NCI-H2029 treated with DMSO at 0.1 percent for 48 hours (cell line): ENCODE measurements at regions not wholly inside any gene's neighbourhood (a gene's known extent, or its start where the extent isn't known, plus 50 kb on each side); places are given as distances from the start of the nearest gene placed in this dataset.

Experiments
- DNase-seq: peaks from one replicate; lab custom pipeline; 2025; lab: John Stamatoyannopoulos, UW

DNA sequence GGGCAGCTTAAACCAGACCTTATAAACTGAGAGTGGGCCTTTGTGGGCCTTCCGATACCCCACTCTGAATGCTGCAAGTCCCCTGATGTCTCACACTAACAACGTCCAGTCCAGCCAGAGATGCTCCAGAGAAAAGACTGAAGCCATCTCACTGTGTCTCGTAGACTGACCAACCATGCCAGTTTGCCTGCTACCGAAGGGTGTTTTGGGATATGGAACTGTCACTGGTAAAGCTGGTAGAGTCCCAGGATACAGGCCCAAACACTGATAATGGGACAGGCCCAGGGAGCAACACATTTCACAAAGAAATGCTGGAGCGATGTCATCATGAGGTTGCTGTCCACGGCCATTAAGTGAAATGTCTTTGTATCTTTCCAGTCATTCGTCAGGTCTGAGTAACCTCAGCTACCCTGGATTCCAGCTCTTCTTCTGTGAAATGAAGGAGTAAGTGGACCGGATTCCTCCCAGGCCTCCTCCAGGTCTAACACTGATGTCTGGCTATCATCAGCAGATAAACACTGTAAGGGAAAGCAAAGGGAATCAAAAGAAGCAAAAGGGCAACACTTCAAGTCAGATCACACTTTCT is 81.6 kb downstream of the SLC5A7 start:
- no peak for DNase-seq

DNA sequence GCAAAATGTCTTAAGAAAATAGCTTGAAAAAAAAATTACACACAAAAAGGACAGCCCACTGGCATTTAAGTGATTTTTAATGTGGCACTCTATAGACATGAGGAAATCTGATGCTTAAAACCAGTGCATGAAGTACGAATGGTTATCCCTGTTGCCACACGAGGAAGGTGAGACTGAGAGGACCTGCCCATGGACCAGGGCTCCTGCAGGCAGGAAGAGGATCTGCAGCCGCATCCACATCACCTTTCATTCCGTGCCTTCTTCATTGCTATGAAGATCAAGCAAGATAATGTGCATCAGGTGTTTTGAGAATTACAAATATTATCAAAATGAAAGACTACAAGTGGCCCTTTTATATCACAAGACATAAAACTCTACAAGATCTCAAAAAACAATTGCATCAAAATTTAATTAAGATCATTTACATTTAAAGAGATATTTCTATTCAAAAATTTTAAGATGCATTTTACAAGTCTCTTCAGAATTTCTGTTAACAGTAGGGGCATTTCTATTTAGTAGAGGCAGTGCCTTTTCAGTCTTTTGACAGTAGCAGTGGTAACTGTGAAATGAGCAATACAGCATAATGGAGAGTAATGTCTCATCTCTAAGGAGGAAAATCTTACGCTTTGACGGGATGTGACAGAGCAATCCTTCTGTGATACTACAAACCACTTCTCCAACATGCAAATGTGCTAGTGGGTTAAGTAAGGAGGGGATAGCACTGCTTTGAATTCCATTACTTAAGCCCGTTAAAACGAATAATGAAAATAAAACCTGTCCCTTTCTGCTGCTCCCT is 83.4 kb downstream of the SLC5A7 start:
- DNase-seq = no peak

GRCh38 chr2:108073415-108074072 is 87.2 kb downstream of the SLC5A7 start:
- DNase-seq = no peak

GRCh38 chr2:108074150-108074549 is 87.8 kb downstream of the SLC5A7 start:
- DNase-seq = no peak

GRCh38 chr2:108074946-108075345 is 88.6 kb downstream of the SLC5A7 start:
- no peak for DNase-seq

DNA sequence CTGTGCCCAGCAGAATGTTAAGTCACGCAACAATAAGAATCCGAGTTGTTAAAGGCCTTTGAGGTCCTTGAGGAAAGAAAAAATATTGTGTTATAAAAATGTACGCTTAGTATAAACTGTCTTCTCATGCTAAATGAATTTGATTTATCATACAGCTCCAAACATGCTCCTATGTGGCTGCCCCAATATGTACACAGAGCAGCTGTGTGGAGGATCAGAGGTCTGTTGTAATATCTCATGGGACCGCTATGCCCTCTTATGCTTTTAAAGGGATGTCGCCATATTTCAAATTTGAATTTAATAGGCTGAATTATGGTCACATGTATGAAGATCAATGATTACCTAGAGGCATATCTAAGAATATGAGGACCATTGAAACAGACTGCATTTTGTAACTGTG is 90.2 kb downstream of the SLC5A7 start:
- no peak for DNase-seq

DNA sequence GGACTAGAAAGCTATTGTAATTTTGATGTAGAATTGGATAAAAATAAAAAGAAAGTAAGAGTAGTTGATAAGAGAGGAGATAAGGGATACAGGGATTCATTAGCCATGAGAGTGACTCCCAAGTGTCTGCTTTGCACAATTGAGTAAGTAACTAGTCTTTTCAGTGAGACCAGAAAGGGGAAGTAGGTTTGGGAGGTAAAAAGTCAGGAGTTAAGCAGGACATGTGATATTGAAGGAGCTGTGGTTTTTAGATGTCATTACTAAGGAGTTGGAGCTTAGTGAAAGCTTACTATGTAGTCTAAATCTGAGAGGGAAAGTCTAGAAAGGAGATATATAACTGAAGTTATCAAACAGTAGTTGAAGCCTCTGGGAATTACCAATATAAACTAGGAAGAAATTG is 93.4 kb downstream of the SLC5A7 start:
- DNase-seq = no peak

DNA sequence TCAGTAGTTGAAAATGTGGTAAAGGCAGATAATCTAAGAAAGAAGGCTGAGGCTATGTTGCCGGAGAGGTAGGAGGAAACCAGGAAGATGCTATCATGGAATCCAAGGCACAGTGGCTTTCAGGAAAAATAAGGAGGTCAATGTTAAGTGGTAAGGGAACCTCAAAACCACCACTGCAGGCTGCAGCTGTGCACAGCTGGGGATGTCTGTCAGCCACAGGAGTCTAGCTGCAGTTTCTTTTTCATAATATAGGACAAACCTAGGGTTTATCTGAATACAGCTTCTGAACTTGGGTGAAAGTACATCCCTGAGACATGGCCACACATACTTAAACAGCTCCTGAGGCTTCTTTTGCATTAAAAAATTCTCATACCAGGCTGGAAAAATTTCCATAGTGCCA is 93.9 kb downstream of the SLC5A7 start:
- no peak for DNase-seq

DNA sequence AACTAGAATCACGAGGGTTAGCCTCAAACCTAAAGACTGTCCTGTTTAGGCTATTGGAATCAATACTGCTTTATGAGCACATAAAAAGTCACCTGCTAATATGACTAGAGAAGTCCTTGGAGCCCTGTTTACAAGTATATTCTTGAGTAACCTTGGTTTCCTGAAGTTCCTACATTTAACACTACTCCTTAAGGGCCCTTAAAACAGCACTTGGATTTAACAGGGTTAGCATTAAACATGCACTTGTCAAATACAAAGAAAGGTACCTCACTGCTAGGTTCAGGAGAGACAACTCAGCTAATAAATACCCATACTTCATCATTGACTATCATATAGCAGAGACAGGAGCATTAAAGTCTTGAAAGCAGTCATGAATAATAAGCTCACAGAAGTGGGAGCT is 96.7 kb downstream of the SLC5A7 start:
- DNase-seq = no peak

DNA sequence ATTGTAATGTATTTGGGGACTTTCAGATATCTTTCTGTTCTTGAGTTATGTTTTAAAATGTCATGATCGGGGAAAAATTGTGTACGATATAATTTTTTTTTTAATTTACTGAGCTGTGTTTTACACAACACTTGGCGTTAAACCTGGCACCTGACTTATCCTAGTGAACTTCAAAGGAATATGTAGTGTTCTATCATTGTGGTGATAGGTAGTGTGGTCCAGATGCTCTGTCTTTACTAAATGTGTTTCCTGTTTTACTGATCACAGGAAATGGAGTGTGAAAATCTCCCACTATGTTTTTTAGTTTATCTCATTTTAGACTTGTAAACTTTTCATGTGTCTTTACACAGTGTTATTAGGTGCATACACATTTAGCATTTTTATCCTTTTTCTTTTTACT is 98.0 kb downstream of the SLC5A7 start:
- no peak for DNase-seq

- no peak for DNase-seq
Measured at GRCh38 chr2:108092886-108093285, 106.6 kb downstream of the SLC5A7 start.

DNA sequence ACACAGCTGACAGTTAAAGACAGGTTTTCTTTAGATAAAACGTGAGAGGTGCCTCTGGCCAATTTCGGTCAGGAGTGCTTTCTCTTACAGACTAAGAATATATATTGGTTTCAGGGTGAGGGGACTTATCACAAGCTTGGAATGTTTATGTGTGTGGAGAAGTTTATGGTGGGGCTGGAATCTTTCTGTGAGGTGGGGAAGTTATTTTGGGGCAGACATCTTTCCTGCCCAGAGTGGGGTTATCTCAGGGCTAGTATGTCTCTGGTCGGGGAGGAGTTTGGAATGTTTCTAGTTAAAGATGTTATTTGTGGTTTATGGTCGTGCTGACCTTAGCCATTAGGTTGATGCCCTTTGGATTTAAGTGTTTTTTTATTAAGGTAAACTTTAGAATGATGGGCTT is 115.2 kb downstream of the SLC5A7 start:
- DNase-seq = no peak

- no peak for DNase-seq
Measured at GRCh38 chr2:108106731-108107130, 120.4 kb downstream of the SLC5A7 start.

DNA sequence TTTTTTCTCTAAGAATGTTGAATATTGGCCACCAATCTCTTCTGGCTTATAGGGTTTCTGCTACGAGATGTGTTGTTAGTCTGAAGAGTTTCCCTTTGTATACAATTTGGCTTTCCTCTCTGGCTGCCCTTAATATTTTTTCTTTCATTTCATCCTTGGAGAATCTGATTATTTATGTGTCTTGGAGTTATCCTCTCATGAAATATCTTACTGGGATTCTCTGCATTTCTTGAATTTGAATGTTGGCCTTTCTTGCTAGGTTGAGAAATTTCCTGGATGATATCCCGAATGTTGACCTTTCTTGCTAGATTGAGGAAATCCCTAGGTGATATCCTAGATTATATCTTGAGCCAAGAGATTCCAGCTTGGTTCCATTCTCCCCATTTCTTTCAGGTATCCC is 125.6 kb downstream of the SLC5A7 start:
- DNase-seq = no peak

DNA sequence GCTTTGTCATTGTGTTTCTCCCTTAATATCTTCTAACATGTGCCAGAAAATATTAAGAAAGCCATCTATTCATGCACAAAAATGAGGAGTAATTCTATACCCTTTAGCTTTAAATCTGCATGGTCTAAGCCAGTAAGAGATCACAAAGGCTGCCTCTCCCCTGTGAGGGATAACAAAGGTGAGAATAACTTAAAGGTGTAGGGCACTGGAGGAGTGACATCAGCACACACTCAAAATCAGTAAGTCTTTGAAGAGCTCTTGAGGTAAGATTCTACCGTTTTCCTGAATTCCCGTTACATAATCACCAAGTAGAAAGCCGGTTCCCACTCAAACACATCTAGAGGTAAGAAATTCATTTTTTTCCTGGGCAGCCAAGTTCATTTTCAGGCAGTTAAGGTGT is 123.9 kb upstream of the SULT1C3 start:
- DNase-seq = no peak

GRCh38 chr2:108118996-108119395 is 120.8 kb upstream of the SULT1C3 start:
- no peak for DNase-seq

DNA sequence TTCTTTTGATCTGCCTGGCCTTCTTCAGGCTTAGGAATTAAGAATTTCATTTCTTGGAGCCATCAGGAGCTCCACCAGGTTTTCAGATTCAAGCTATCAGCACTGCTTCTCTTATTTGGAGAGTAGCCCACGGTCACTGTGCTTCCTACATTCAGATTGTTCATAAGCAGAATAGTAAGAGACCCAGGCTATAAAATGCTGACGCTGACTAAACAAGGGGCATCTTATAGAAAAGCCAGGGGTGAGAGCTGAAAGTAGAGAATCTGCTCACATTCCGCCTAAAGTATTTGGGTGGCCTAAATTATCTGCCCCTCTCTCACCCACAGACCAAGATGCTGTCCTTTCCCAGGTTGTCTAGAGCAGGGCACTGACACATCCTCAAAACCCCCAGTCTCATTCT is 120.3 kb upstream of the SULT1C3 start:
- DNase-seq = no peak

DNA sequence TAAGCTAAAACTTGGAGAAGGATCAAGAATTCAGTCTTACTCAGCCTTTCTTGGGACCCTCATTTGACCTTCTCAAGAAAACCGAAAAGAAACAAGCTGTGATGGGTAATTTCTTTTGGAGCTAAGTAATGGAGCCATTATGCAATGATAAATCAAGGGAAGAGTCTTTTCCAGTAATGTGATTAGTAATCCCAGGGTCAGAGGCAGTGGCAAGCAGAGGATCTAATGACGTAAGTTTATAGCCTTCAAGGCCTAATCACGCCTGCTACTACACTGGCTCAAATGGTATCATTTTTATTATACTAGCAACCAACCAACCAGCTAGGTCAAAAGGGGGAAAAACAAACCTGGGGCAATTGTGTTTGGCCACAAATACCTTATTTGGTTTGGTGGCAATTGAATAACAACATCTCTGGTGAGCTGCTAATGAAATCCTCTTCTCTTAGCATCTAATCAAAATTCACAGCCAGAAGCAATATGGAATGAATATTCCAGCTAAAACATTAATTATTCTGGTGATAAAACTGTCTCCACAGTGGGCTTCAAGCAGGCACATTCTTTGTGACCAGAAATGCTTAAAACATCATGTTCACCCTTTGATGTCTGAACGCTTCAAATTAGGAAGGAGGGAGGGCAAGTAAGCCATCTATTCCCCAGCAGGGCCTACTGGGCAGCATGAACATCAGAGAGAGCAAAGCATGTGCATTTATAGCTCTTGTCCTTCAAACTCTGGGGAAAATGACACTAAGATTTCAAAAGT is 114.9 kb upstream of the SULT1C3 start:
- no peak for DNase-seq

- DNase-seq = no peak
Measured at GRCh38 chr2:108125581-108125980, 114.2 kb upstream of the SULT1C3 start.

DNA sequence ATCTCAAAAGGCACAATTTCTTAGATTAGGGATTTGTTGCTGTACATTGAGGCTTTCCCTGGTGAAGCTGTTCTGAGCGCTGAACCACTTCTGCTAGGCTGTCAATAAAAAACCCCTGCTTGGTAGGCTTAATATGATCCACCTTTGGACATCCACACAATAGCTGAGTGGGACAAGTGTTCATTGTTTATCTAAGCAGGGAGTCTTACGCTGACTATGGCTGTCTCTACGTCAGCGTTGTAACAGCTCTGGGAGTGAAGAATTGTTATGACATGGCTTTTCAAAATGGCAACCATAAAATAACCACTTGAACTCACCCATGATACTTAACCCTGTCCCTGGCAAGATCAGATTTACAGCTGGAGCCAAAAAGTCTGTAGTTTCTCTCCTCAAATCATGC is 111.5 kb upstream of the SULT1C3 start:
- peak; percentile 88 for DNase-seq

DNA sequence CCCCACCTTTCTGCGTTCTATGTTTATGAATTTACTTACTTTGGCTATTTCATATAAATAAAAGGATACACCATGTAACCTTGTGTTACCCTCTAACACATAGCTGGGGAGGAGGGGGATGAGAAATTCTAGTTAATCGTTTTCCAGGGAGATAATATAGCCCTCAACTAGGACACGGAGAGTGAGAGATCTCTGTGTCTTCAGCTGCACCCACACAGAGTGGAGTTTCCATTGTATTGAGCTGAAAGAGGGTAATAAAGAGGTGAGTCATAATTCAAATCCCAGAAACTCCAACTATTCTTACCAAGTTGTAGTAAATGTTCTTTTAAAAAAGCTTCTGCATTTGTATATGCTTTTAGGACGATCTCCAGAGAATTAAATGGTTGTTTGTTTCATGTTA is 110.1 kb upstream of the SULT1C3 start:
- DNase-seq = no peak

- no peak for DNase-seq
Measured at GRCh38 chr2:108133457-108133856, 106.3 kb upstream of the SULT1C3 start.

- no peak for DNase-seq
Measured at GRCh38 chr2:108139521-108139920, 100.2 kb upstream of the SULT1C3 start.
